ENCODE measurements at regions not wholly inside any gene's neighbourhood (a gene's known extent, or its start where the extent isn't known, plus 50 kb on each side); places are given as distances from the start of the nearest gene placed in this dataset.

DNA sequence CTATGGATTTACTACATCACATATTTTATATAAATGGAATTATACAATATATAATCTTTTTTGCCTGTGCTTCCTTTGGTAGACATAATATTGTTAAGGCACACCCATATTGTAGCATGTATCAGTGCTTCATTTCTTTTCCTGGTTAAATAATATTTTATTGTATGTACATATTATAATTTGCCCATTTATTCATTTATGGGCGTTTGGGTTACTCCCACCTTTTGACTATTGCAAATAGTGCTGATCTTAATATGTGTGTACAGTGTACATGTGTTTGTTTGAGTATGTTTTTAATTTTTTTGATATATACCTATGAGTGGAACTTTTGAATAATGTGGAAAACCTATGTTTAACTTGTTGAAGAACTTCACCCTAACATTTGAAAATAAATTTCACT lies 804.2 kb downstream of the DHX35 start:
- TF ChIP-seq, protein P1, sequence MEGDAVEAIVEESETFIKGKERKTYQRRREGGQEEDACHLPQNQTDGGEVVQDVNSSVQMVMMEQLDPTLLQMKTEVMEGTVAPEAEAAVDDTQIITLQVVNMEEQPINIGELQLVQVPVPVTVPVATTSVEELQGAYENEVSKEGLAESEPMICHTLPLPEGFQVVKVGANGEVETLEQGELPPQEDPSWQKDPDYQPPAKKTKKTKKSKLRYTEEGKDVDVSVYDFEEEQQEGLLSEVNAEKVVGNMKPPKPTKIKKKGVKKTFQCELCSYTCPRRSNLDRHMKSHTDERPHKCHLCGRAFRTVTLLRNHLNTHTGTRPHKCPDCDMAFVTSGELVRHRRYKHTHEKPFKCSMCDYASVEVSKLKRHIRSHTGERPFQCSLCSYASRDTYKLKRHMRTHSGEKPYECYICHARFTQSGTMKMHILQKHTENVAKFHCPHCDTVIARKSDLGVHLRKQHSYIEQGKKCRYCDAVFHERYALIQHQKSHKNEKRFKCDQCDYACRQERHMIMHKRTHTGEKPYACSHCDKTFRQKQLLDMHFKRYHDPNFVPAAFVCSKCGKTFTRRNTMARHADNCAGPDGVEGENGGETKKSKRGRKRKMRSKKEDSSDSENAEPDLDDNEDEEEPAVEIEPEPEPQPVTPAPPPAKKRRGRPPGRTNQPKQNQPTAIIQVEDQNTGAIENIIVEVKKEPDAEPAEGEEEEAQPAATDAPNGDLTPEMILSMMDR (IDR thresholded peaks at IDR 0.05) = no peak

GRCh38 chr20:39762716-39763115 lies 800.6 kb downstream of the DHX35 start:
- ATAC-seq (ENCODE audit: low FRiP score) = no peak
- DNase-seq (ENCODE audit: low spot score) = no peak
- TF ChIP-seq, protein P1 (IDR thresholded peaks at IDR 0.05) = no peak

More for the DNA sequence above, 804.2 kb downstream of the DHX35 start:
- ATAC-seq (ENCODE audit: low FRiP score) (no peak), DNase-seq (ENCODE audit: low spot score) (no peak)

DNA sequence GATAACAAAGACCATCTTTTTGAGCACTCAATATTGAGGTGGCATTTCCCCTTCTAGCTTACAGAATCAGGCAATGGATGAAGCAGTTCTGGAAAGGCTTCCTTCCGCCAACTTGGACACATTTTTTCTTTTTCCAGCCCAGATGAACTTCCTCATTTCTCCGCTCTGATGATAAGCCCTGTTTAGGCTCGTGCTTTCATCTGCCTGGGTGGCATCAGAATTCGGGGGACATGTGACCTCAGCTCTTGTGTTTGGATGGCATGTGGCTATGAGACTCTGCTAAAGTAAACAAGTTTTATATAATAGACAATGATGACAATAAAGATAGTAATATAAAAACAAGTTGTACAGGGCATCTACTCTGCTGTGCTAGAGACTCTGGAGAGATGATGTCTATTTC lies 796.7 kb downstream of the DHX35 start:
- DNase-seq (ENCODE audit: low spot score) (no peak), ATAC-seq (ENCODE audit: low FRiP score) (no peak)
- TF ChIP-seq, protein P1 (IDR thresholded peaks at IDR 0.05) = no peak

DNA sequence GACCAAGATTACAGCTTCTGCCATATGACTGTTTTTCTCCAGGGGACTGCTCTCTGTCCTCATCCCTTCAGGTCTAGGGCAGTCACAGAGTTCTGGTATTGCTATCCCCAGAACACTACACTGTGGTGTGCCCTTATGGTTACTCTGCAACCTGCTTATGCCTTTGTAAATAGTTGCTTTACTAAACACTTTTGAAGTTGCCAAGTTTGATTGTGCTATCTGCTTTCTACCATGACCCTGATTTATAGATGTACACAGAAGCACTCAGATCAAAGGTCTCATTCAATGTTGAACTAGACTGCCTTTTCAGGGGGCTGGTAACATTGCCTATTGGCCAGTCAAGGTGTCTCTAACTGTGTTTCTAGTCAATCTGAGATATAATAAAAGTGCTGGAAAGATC lies 794.7 kb downstream of the DHX35 start:
- TF ChIP-seq, protein P1 (IDR thresholded peaks at IDR 0.05) = no peak
- ATAC-seq (ENCODE audit: low FRiP score) (no peak), DNase-seq (ENCODE audit: low spot score) (no peak)

GRCh38 chr20:39756369-39756768 lies 794.2 kb downstream of the DHX35 start:
- no peak for ATAC-seq (ENCODE audit: low FRiP score)
- DNase-seq (ENCODE audit: low spot score) = no peak
- TF ChIP-seq, protein P1 (IDR thresholded peaks at IDR 0.05) = no peak

GRCh38 chr20:39752262-39752876 lies 790.2 kb downstream of the DHX35 start:
- ATAC-seq (ENCODE audit: low FRiP score) (no peak), DNase-seq (ENCODE audit: low spot score) (no peak)
- TF ChIP-seq, protein P1 (IDR thresholded peaks at IDR 0.05) = no peak

GRCh38 chr20:39751557-39752137 lies 789.5 kb downstream of the DHX35 start:
- TF ChIP-seq, protein P1 (IDR thresholded peaks at IDR 0.05) = no peak

More at GRCh38 chr20:39751557-39752137, 789.5 kb downstream of the DHX35 start:
- no peak for ATAC-seq (ENCODE audit: low FRiP score)
- no peak for DNase-seq (ENCODE audit: low spot score)

All from omental fat pad (tissue), 3 donors.